Astrocyte (in vitro differentiated cells and primary cell): ENCODE measurements at regions not wholly inside any gene's neighbourhood (a gene's known extent, or its start where the extent isn't known, plus 50 kb on each side); places are given as distances from the start of the nearest gene placed in this dataset.

Experiments used
- DNase-seq: peaks from one replicate; pipeline ENCODE4 v3.0.0-alpha.2; 2010; ENCODE audit warnings: low read depth
- FAIRE-seq: peaks from 2 replicates; lab custom pipeline; 2011; peaks lifted over from hg19 to GRCh38; lab: Jason Lieb, UNC
- H2AFZ ChIP-seq: 2 replicates; pipeline ENCODE4 v1.6.0; 2012; ENCODE audit warnings: low read depth, low read length, inconsistent platforms
- H3K27ac ChIP-seq: 2 replicates; pipeline ENCODE4 v1.5.1; 2011; ENCODE audit warnings: low read depth, low read length, inconsistent platforms
- H3K27me3 ChIP-seq: 2 replicates; pipeline ENCODE4 v1.6.0; 2011; ENCODE audit warnings: low read length, inconsistent platforms; ENCODE audit not compliant: insufficient read depth
- H3K36me3 ChIP-seq: 2 replicates; pipeline ENCODE4 v1.5.1; 2011; ENCODE audit warnings: low read length, inconsistent platforms; ENCODE audit not compliant: insufficient read depth
- H3K4me1 ChIP-seq: 2 replicates; pipeline ENCODE4 v1.5.1; 2011; ENCODE audit warnings: low read length, inconsistent platforms; ENCODE audit not compliant: insufficient read depth
- H3K4me2 ChIP-seq: 2 replicates; pipeline ENCODE4 v1.6.0; 2012; ENCODE audit warnings: low read length, inconsistent platforms
- H3K4me3 ChIP-seq: 2 replicates; pipeline ENCODE4 v1.5.1; 2011; ENCODE audit warnings: low read depth, mild to moderate bottlenecking, low read length, inconsistent platforms; ENCODE audit not compliant: insufficient read depth
- H3K79me2 ChIP-seq: 2 replicates; pipeline ENCODE4 v1.6.0; 2012; ENCODE audit warnings: mild to moderate bottlenecking, low read length, inconsistent platforms; ENCODE audit not compliant: insufficient read depth
- H3K9ac ChIP-seq: 2 replicates; pipeline ENCODE4 v1.6.0; 2012; ENCODE audit warnings: mild to moderate bottlenecking, low read length, inconsistent platforms
- H3K9me3 ChIP-seq: 2 replicates; pipeline ENCODE4 v1.5.1; 2012; ENCODE audit warnings: low read depth, mild to moderate bottlenecking, low read length, inconsistent platforms; ENCODE audit not compliant: insufficient read depth
- H4K20me1 ChIP-seq: 2 replicates; pipeline ENCODE4 v1.6.0; 2012; ENCODE audit warnings: low read length, inconsistent platforms; ENCODE audit not compliant: insufficient read depth
- H3K27ac Mint-ChIP-seq: one replicate; pipeline ENCODE4 v1.8.0; 2021; ENCODE audit warnings: mild to moderate bottlenecking, mixed read lengths; ENCODE audit not compliant: unreplicated experiment
- H3K27me3 Mint-ChIP-seq: one replicate; pipeline ENCODE4 v1.8.0; 2021; ENCODE audit warnings: low read depth, mixed read lengths; ENCODE audit not compliant: unreplicated experiment
- H3K36me3 Mint-ChIP-seq: one replicate; pipeline ENCODE4 v1.8.0; 2021; ENCODE audit warnings: low read depth, mixed read lengths; ENCODE audit not compliant: unreplicated experiment
- H3K4me1 Mint-ChIP-seq: one replicate; pipeline ENCODE4 v1.8.0; 2021; ENCODE audit warnings: low read depth, mixed read lengths; ENCODE audit not compliant: unreplicated experiment
- H3K4me3 Mint-ChIP-seq: one replicate; pipeline ENCODE4 v1.8.0; 2021; ENCODE audit warnings: mild to moderate bottlenecking, moderate library complexity, mixed read lengths; ENCODE audit not compliant: unreplicated experiment
- H3K9me3 Mint-ChIP-seq: one replicate; pipeline ENCODE4 v1.8.0; 2021; ENCODE audit warnings: mild to moderate bottlenecking, mixed read lengths; ENCODE audit not compliant: unreplicated experiment
- EZH2 ChIP-seq: IDR thresholded peaks from 2 replicates; pipeline ENCODE4 v1.6.1; 2012; ENCODE audit warnings: mild to moderate bottlenecking, low read length, inconsistent platforms; ENCODE audit not compliant: insufficient read depth
- TF ChIP-seq, protein P1 (sequence below): IDR thresholded peaks from 2 replicates; pipeline ENCODE4 v1.5.1; 2011; ENCODE audit warnings: low read depth, mild to moderate bottlenecking, inconsistent platforms, low read length, moderate library complexity; ENCODE audit not compliant: insufficient read depth

DNA sequence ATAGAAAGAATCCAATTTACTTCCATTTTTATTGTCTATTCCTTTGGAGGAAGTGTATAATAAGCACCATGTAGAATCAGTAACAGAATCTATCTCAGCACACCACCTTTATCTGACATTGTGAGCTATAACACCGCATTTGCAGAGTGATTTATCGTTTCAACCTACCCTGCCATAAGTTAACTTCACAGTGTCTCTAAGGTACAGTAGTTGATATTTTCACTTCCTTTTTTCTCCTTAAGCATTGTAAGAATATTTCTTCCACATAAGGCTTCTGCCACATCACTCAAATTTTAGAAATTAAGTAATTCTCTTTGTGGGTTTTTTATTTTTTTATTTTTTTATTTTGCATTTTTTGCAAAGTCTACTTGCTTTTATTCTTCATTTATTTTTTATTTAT, 107.1 kb downstream of the TMX3 start:
- no peaks in the 10 kb centered on the region for H3K27me3 Mint-ChIP-seq
- H3K4me3 ChIP-seq, result no peak overlapping the region
- H3K4me1 ChIP-seq, result no peaks in the 10 kb centered on the region

DNA sequence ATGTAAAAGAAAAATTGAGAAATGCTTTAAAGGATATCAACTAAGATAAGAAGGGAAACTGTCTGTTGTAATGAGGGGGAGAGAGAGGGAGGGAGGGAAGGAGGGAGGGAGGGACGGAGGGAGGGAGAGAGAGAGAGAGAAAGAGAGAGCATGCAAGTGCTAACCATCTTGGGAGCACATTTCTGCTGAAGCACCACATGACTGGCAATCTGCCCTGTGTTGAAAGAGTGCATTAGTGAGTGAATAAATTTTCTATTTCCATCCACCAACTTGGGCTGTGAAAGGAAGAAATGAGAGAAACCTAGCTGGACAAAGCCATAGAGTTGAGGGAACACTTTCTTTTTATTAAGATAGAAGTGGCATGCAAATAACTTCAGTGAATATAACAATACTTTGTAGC, 110.7 kb downstream of the TMX3 start:
- no peaks in the 10 kb centered on the region for H3K36me3 Mint-ChIP-seq
- H3K79me2 ChIP-seq, result no peaks in the 10 kb centered on the region
- no peaks in the 10 kb centered on the region for H3K9me3 Mint-ChIP-seq
- H3K27ac Mint-ChIP-seq, result no peak overlapping the region
- H3K27ac ChIP-seq, result no peak overlapping the region
- no peak overlapping the region for H3K9ac ChIP-seq
- TF ChIP-seq, protein P1, sequence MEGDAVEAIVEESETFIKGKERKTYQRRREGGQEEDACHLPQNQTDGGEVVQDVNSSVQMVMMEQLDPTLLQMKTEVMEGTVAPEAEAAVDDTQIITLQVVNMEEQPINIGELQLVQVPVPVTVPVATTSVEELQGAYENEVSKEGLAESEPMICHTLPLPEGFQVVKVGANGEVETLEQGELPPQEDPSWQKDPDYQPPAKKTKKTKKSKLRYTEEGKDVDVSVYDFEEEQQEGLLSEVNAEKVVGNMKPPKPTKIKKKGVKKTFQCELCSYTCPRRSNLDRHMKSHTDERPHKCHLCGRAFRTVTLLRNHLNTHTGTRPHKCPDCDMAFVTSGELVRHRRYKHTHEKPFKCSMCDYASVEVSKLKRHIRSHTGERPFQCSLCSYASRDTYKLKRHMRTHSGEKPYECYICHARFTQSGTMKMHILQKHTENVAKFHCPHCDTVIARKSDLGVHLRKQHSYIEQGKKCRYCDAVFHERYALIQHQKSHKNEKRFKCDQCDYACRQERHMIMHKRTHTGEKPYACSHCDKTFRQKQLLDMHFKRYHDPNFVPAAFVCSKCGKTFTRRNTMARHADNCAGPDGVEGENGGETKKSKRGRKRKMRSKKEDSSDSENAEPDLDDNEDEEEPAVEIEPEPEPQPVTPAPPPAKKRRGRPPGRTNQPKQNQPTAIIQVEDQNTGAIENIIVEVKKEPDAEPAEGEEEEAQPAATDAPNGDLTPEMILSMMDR, result no peak
- TF ChIP-seq EZH2, result no peak
- H4K20me1 ChIP-seq, result no peaks in the 10 kb centered on the region
- H3K36me3 ChIP-seq, result no peaks in the 10 kb centered on the region
- H3K27me3 Mint-ChIP-seq, result no peaks in the 10 kb centered on the region
- H3K27me3 ChIP-seq, result no peaks in the 10 kb centered on the region
- no peak overlapping the region for H3K4me3 Mint-ChIP-seq
- no peaks in the 10 kb centered on the region for H3K9me3 ChIP-seq
- no peaks in the 10 kb centered on the region for H3K4me1 Mint-ChIP-seq
- H3K4me1 ChIP-seq, result no peaks in the 10 kb centered on the region
- FAIRE-seq (no peak), DNase-seq (no peak)
- H3K4me2 ChIP-seq, result no peak overlapping the region
- H2AFZ ChIP-seq, result no peak overlapping the region
- no peak overlapping the region for H3K4me3 ChIP-seq

More for the DNA sequence above, 107.1 kb downstream of the TMX3 start:
- TF ChIP-seq, protein P1, result no peak
- TF ChIP-seq EZH2, result no peak
- H3K27ac ChIP-seq, result no peak overlapping the region
- H3K79me2 ChIP-seq, result no peaks in the 10 kb centered on the region
- H3K36me3 ChIP-seq, result no peaks in the 10 kb centered on the region
- Mint-ChIP-seq H3K4me3 (no peak overlapping the region), H3K4me1 (no peaks in the 10 kb centered on the region), H3K27ac (no peak overlapping the region), H3K9me3 (no peaks in the 10 kb centered on the region), H3K36me3 (no peaks in the 10 kb centered on the region)
- no peaks in the 10 kb centered on the region for H4K20me1 ChIP-seq
- no peaks in the 10 kb centered on the region for H3K27me3 ChIP-seq
- H3K4me2 ChIP-seq, result no peak overlapping the region
- no peak overlapping the region for H2AFZ ChIP-seq
- FAIRE-seq, result no peak
- DNase-seq, result no peak
- H3K9ac ChIP-seq, result no peak overlapping the region
- no peaks in the 10 kb centered on the region for H3K9me3 ChIP-seq

DNA sequence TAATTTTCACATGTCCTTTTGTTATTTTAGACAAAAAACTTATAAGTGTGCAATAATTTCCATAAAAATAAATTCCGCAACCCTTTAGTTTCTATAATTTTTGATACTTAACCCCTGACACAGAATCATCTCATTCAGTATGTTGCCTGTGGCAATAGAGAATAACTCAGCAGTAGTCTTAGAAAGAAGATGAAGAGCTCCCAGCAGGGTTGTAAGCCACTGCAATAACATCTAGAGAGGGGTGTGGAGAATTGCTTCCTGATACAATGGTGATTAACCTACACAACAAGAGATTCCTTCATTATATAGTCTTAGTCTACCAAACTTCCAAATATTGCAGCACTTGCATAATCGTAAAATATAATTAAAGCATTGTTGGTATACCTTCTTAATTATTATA, 118.9 kb downstream of the TMX3 start:
- Histone ChIP-seq H3K36me3 (no peaks in the 10 kb centered on the region), H3K27me3 (no peaks in the 10 kb centered on the region), H3K4me3 (no peak overlapping the region), H3K9ac (no peak overlapping the region), H3K79me2 (no peaks in the 10 kb centered on the region), H3K27ac (no peak overlapping the region), H3K4me1 (no peaks in the 10 kb centered on the region), H2AFZ (no peak overlapping the region), H3K9me3 (no peaks in the 10 kb centered on the region), H4K20me1 (no peaks in the 10 kb centered on the region), H3K4me2 (no peak overlapping the region)
- Mint-ChIP-seq H3K9me3 (no peaks in the 10 kb centered on the region), H3K27ac (no peak overlapping the region), H3K36me3 (no peaks in the 10 kb centered on the region), H3K4me1 (no peaks in the 10 kb centered on the region), H3K27me3 (no peaks in the 10 kb centered on the region), H3K4me3 (no peak overlapping the region)
- FAIRE-seq (no peak), DNase-seq (no peak)
- TF ChIP-seq, protein P1, result no peak
- no peak for TF ChIP-seq EZH2
